ENCODE measurements at regions not wholly inside any gene's neighbourhood (a gene's known extent, or its start where the extent isn't known, plus 50 kb on each side); places are given as distances from the start of the nearest gene placed in this dataset.
"Not testable (repeated sequence)": the region's sequence is repeated elsewhere in the genome, so short reads cannot be mapped to it uniquely, and the experiment has no call there.

GRCh38 chr13:50227361-50227760 is 212.1 kb downstream of the KCNRG start:
- H3K27me3 ChIP-seq (ENCODE audit: control insufficient read depth, insufficient read depth, low read length): no peaks in the 10 kb centered on the region
- no peak for DNase-seq (ENCODE audit: low read depth, low spot score)
- H3K4me3 ChIP-seq (ENCODE audit: low read length): no peak overlapping the region
- WGBS (ENCODE audit: insufficient coverage, insufficient read length): no CpG with 5 or more reads among the region's 5 CpGs
- H3K36me3 ChIP-seq (ENCODE audit: control insufficient read depth, insufficient read depth, low read length): no peaks in the 10 kb centered on the region
- H3K9me3 ChIP-seq (ENCODE audit: control insufficient read depth, insufficient read depth, low read length): no peaks in the 10 kb centered on the region
- peaks cover 7% of the 10 kb centered on the region for H3K4me1 ChIP-seq (ENCODE audit: control insufficient read depth, insufficient read depth, low read length)
- no peak overlapping the region for H3K27ac ChIP-seq (ENCODE audit: low read length)

DNA sequence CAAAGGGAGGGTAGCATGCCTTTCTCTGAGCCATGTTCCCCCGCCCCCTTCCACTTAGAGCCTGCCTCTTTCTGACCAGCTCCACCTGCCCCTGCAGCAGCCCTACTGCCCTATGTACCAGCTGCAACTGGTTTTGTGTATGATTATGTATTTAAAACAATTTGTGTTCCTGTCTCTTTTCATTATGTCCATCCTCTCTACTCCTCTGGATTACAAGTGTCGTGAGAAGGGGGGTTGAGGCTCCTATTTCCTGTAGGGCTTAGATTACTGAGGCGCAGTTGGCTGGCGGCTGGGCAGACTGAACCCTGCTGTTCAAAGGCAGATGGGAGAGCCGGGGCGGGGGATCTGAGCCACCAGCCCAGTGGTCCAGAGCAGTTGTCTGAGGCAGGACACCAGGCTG is 213.3 kb downstream of the KCNRG start:
- DNase-seq (ENCODE audit: low read depth, low spot score): no peak

DNA sequence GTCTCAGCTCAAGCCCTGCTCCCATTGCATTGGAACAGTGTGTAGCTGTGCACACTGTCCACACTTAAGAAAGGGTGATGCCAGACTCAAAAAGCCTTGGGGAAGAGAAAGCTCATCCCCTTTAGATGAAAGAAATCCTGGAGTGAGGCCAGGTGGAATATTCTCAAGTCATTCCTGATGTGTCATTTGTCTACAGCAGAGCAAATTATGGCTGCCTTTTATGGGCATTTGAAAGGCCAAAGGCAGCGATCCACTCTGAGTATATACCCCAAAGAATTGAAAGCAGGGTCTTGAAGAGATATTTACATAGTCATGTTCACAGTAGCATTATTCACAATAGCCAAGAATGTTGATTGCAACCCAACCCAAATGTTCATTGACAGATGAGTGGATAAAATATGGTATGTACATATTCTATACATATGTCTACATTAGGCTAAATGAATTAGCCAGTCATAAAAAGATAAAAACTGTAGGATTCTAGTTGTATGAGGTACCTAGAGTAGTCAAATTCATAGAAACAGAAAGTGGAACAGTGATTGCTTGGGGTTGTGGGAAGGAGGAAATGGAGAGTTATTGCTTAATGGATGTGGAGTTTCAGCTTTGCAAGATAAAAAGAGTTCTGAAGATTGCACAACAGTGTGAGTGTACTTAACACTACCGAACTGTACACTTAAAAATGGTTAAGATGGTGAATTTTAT is 214.9 kb downstream of the KCNRG start:
- peaks cover 7% of the 10 kb centered on the region for H3K4me1 ChIP-seq (ENCODE audit: control insufficient read depth, insufficient read depth, low read length)
- H3K4me3 ChIP-seq (ENCODE audit: low read length): no peak overlapping the region
- no peaks in the 10 kb centered on the region for H3K9me3 ChIP-seq (ENCODE audit: control insufficient read depth, insufficient read depth, low read length)
- H3K27ac ChIP-seq (ENCODE audit: low read length): no peak overlapping the region
- no peaks in the 10 kb centered on the region for H3K36me3 ChIP-seq (ENCODE audit: control insufficient read depth, insufficient read depth, low read length)
- no CpG with 5 or more reads among the region's 2 CpGs for WGBS (ENCODE audit: insufficient coverage, insufficient read length)
- no peaks in the 10 kb centered on the region for H3K27me3 ChIP-seq (ENCODE audit: control insufficient read depth, insufficient read depth, low read length)
- no peak for DNase-seq (ENCODE audit: low read depth, low spot score)

More for the DNA sequence above, 213.3 kb downstream of the KCNRG start:
- Histone ChIP-seq H3K9me3 (ENCODE audit: control insufficient read depth, insufficient read depth, low read length) (no peaks in the 10 kb centered on the region), H3K27ac (ENCODE audit: low read length) (no peak overlapping the region), H3K27me3 (ENCODE audit: control insufficient read depth, insufficient read depth, low read length) (no peaks in the 10 kb centered on the region), H3K4me3 (ENCODE audit: low read length) (no peak overlapping the region), H3K4me1 (ENCODE audit: control insufficient read depth, insufficient read depth, low read length) (peaks cover 7% of the 10 kb centered on the region), H3K36me3 (ENCODE audit: control insufficient read depth, insufficient read depth, low read length) (no peaks in the 10 kb centered on the region)
- WGBS (ENCODE audit: insufficient coverage, insufficient read length): no CpG with 5 or more reads among the region's 6 CpGs

- WGBS (ENCODE audit: insufficient coverage, insufficient read length): no CpG with 5 or more reads among the region's 2 CpGs
- no peak for DNase-seq (ENCODE audit: low read depth, low spot score)
- no peaks in the 10 kb centered on the region for H3K9me3 ChIP-seq (ENCODE audit: control insufficient read depth, insufficient read depth, low read length)
- H3K4me3 ChIP-seq (ENCODE audit: low read length): no peak overlapping the region
- H3K27ac ChIP-seq (ENCODE audit: low read length): no peak overlapping the region
- no peaks in the 10 kb centered on the region for H3K27me3 ChIP-seq (ENCODE audit: control insufficient read depth, insufficient read depth, low read length)
- H3K4me1 ChIP-seq (ENCODE audit: control insufficient read depth, insufficient read depth, low read length): peaks cover 7% of the 10 kb centered on the region
- no peaks in the 10 kb centered on the region for H3K36me3 ChIP-seq (ENCODE audit: control insufficient read depth, insufficient read depth, low read length)
Measured at GRCh38 chr13:50230662-50230978, 215.4 kb downstream of the KCNRG start.

DNA sequence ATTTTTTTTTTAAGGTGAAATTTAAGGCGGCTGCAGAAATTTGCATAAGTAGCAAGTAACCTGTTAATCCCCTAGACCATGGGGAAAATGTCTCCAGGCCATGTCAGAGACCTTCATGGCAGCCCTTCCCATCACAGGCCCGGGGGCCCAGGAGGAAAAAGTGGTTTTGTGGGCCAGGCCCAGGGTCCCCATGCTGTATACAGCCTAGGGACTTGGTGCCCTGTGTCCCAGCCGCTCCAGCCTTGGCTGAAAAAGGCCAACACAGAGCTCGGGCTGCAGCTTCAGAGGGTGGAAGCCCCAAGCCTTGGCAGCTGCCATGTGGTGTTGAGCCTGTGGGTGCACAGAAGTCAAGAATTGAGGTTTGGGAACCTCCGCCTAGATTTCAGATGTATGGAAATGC is 218.3 kb downstream of the KCNRG start:
- not testable (repeated sequence) for H3K27ac ChIP-seq (ENCODE audit: low read length); DNase-seq (ENCODE audit: low read depth, low spot score); H3K9me3 ChIP-seq (ENCODE audit: control insufficient read depth, insufficient read depth, low read length); H3K4me1 ChIP-seq (ENCODE audit: control insufficient read depth, insufficient read depth, low read length); H3K27me3 ChIP-seq (ENCODE audit: control insufficient read depth, insufficient read depth, low read length); H3K4me3 ChIP-seq (ENCODE audit: low read length); H3K36me3 ChIP-seq (ENCODE audit: control insufficient read depth, insufficient read depth, low read length)
- no CpG with 5 or more reads among the region's 5 CpGs for WGBS (ENCODE audit: insufficient coverage, insufficient read length)

DNA sequence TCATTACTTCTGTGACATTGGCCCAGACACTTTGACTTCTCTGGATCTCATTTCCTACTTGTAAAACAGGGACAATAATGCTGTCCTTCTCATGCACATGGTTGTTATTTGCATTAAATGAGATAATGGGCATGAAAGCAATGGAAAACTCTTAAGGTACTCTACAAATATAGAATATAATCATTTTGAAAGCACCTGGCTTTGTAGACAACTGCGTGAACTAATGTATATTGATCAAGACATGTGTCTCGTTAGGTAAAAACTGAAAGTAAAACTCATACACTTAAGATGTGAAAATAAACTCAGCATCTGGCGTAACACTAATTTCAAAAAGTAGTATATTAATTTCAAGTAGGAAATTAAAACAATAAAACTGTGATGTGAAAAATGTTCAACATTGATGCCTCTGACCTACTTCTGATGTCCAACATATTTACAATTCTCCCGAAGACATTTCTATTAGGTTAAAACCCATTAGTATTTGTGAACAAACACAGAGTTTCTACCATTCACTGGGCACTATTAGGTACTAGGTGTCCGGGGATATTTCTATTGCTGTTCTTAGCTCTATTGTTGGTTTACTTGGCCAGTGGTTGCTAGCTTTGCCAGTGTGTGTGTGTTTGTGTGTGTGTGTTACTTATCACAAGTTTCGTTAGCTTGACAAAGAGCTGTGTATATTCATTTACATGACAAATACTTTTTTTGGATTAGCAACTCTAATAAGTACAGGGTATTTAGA is 220.5 kb downstream of the KCNRG start:
- no CpG with 5 or more reads among the region's 6 CpGs for WGBS (ENCODE audit: insufficient coverage, insufficient read length)
- Histone ChIP-seq H3K36me3 (ENCODE audit: control insufficient read depth, insufficient read depth, low read length) (no peaks in the 10 kb centered on the region), H3K9me3 (ENCODE audit: control insufficient read depth, insufficient read depth, low read length) (no peaks in the 10 kb centered on the region), H3K27me3 (ENCODE audit: control insufficient read depth, insufficient read depth, low read length) (no peaks in the 10 kb centered on the region), H3K4me3 (ENCODE audit: low read length) (no peak overlapping the region), H3K4me1 (ENCODE audit: control insufficient read depth, insufficient read depth, low read length) (peaks cover 1% of the 10 kb centered on the region; the same call in 1 of the 2 replicates), H3K27ac (ENCODE audit: low read length) (no peak overlapping the region)
- no peak for DNase-seq (ENCODE audit: low read depth, low spot score)

GRCh38 chr13:50236898-50237318 is 221.7 kb downstream of the KCNRG start:
- WGBS (ENCODE audit: insufficient coverage, insufficient read length): 100% methylated on average over 2 of the region's 9 CpGs
- no peak for DNase-seq (ENCODE audit: low read depth, low spot score)
- H3K4me1 ChIP-seq (ENCODE audit: control insufficient read depth, insufficient read depth, low read length): peaks cover 1% of the 10 kb centered on the region; the same call in 1 of the 2 replicates
- H3K4me3 ChIP-seq (ENCODE audit: low read length): no peak overlapping the region
- H3K36me3 ChIP-seq (ENCODE audit: control insufficient read depth, insufficient read depth, low read length): no peaks in the 10 kb centered on the region
- H3K27ac ChIP-seq (ENCODE audit: low read length): no peak overlapping the region
- H3K27me3 ChIP-seq (ENCODE audit: control insufficient read depth, insufficient read depth, low read length): no peaks in the 10 kb centered on the region
- H3K9me3 ChIP-seq (ENCODE audit: control insufficient read depth, insufficient read depth, low read length): no peaks in the 10 kb centered on the region

DNA sequence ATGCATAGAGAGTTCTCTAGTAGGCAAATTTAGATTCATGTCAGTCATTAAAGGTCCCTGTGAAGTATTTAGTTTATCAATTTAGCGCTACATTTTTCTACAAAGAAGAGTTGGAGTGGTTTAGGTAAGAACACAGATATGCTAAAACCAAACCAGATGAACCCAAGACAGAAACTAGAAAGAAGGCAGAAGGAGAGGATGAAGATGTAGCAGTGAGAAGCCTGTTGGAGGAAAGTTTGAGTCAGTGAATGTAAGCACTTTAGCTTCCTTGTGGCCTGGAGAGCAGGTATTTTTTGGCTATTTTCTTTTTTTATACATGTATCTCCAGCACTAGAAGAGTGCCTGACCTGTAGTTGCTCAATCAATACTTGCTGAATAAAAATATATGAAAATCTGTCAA is 223.7 kb downstream of the KCNRG start:
- no CpG with 5 or more reads among the region's 1 CpG for WGBS (ENCODE audit: insufficient coverage, insufficient read length)
- Histone ChIP-seq H3K4me3 (ENCODE audit: low read length) (no peak overlapping the region), H3K36me3 (ENCODE audit: control insufficient read depth, insufficient read depth, low read length) (no peaks in the 10 kb centered on the region), H3K9me3 (ENCODE audit: control insufficient read depth, insufficient read depth, low read length) (no peaks in the 10 kb centered on the region), H3K27ac (ENCODE audit: low read length) (no peak overlapping the region), H3K27me3 (ENCODE audit: control insufficient read depth, insufficient read depth, low read length) (no peaks in the 10 kb centered on the region), H3K4me1 (ENCODE audit: control insufficient read depth, insufficient read depth, low read length) (peaks cover 1% of the 10 kb centered on the region; the same call in 1 of the 2 replicates)
- no peak for DNase-seq (ENCODE audit: low read depth, low spot score)

- H3K36me3 ChIP-seq (ENCODE audit: control insufficient read depth, insufficient read depth, low read length): no peaks in the 10 kb centered on the region
- H3K4me1 ChIP-seq (ENCODE audit: control insufficient read depth, insufficient read depth, low read length): no peaks in the 10 kb centered on the region
- no peaks in the 10 kb centered on the region for H3K27me3 ChIP-seq (ENCODE audit: control insufficient read depth, insufficient read depth, low read length)
- H3K9me3 ChIP-seq (ENCODE audit: control insufficient read depth, insufficient read depth, low read length): no peaks in the 10 kb centered on the region
- no CpG with 5 or more reads among the region's 4 CpGs for WGBS (ENCODE audit: insufficient coverage, insufficient read length)
- no peak overlapping the region for H3K4me3 ChIP-seq (ENCODE audit: low read length)
- H3K27ac ChIP-seq (ENCODE audit: low read length): no peak overlapping the region
- DNase-seq (ENCODE audit: low read depth, low spot score): no peak
Measured at GRCh38 chr13:50241479-50241878, 226.2 kb downstream of the KCNRG start.

- H3K4me1 ChIP-seq (ENCODE audit: control insufficient read depth, insufficient read depth, low read length): no peaks in the 10 kb centered on the region
- H3K27me3 ChIP-seq (ENCODE audit: control insufficient read depth, insufficient read depth, low read length): no peaks in the 10 kb centered on the region
- no CpG with 5 or more reads among the region's 2 CpGs for WGBS (ENCODE audit: insufficient coverage, insufficient read length)
- H3K4me3 ChIP-seq (ENCODE audit: low read length): no peak overlapping the region
- no peak overlapping the region for H3K27ac ChIP-seq (ENCODE audit: low read length)
- no peak for DNase-seq (ENCODE audit: low read depth, low spot score)
- H3K36me3 ChIP-seq (ENCODE audit: control insufficient read depth, insufficient read depth, low read length): no peaks in the 10 kb centered on the region
- no peaks in the 10 kb centered on the region for H3K9me3 ChIP-seq (ENCODE audit: control insufficient read depth, insufficient read depth, low read length)
Measured at GRCh38 chr13:50243931-50244330, 228.7 kb downstream of the KCNRG start.

GRCh38 chr13:50244355-50244712 is 229.1 kb downstream of the KCNRG start:
- Histone ChIP-seq H3K27me3 (ENCODE audit: control insufficient read depth, insufficient read depth, low read length) (no peaks in the 10 kb centered on the region), H3K4me1 (ENCODE audit: control insufficient read depth, insufficient read depth, low read length) (no peaks in the 10 kb centered on the region), H3K27ac (ENCODE audit: low read length) (no peak overlapping the region), H3K4me3 (ENCODE audit: low read length) (no peak overlapping the region), H3K36me3 (ENCODE audit: control insufficient read depth, insufficient read depth, low read length) (no peaks in the 10 kb centered on the region), H3K9me3 (ENCODE audit: control insufficient read depth, insufficient read depth, low read length) (no peaks in the 10 kb centered on the region)
- DNase-seq (ENCODE audit: low read depth, low spot score): no peak
- no CpG with 5 or more reads among the region's 6 CpGs for WGBS (ENCODE audit: insufficient coverage, insufficient read length)

Data from iPS DF 6.9 (cell line).